GM20000 (cell line): ENCODE measurements at regions not wholly inside any gene's neighbourhood (a gene's known extent, or its start where the extent isn't known, plus 50 kb on each side); places are given as distances from the start of the nearest gene placed in this dataset.
"Not testable (repeated sequence)": the region's sequence is repeated elsewhere in the genome, so short reads cannot be mapped to it uniquely, and the experiment has no call there.

Experiments used
- DNase-seq: peaks from one replicate; pipeline ENCODE4 v3.0.0; 2012; ENCODE audit warnings: low spot score
- CTCF ChIP-seq: IDR thresholded peaks from 2 replicates; pipeline ENCODE4 v1.5.1; 2012; ENCODE audit warnings: mild to moderate bottlenecking, control low read depth; ENCODE audit errors: extremely low read depth, missing control alignments

- not testable (repeated sequence) for DNase-seq
Measured at GRCh38 chr12:124070394-124071074, 97.5 kb downstream of the ZNF664 start.

GRCh38 chr12:124071075-124071443, 98.0 kb downstream of the ZNF664 start:
- no peak for TF ChIP-seq CTCF
- no peak for DNase-seq

GRCh38 chr12:124073356-124074035, 100.5 kb downstream of the ZNF664 start:
- DNase-seq, result no peak
- no peak for TF ChIP-seq CTCF

- DNase-seq, result no peak
Measured at GRCh38 chr12:124075841-124076240, 102.8 kb downstream of the ZNF664 start.

GRCh38 chr12:124077701-124078100, 104.7 kb downstream of the ZNF664 start:
- no peak for TF ChIP-seq CTCF

More at GRCh38 chr12:124075841-124076240, 102.8 kb downstream of the ZNF664 start:
- no peak for TF ChIP-seq CTCF

GRCh38 chr12:124078800-124079199, 105.8 kb downstream of the ZNF664 start:
- no peak for DNase-seq

More at GRCh38 chr12:124077701-124078100, 104.7 kb downstream of the ZNF664 start:
- DNase-seq, result no peak

GRCh38 chr12:124080649-124081048, 107.6 kb downstream of the ZNF664 start:
- TF ChIP-seq CTCF, result no peak
- DNase-seq, result no peak

More at GRCh38 chr12:124078800-124079199, 105.8 kb downstream of the ZNF664 start:
- no peak for TF ChIP-seq CTCF

GRCh38 chr12:124082012-124082411, 109.0 kb downstream of the ZNF664 start:
- no peak for TF ChIP-seq CTCF
- no peak for DNase-seq
